GM12873 (cell line): ENCODE measurements at regions not wholly inside any gene's neighbourhood (a gene's known extent, or its start where the extent isn't known, plus 50 kb on each side); places are given as distances from the start of the nearest gene placed in this dataset.

Source experiments
- TF ChIP-seq, protein P1 (sequence below): IDR thresholded peaks from 2 replicates; pipeline ENCODE4 v1.5.1; 2012; ENCODE audit warnings: low read depth, mild to moderate bottlenecking, moderate library complexity, low read length, control low read depth; ENCODE audit not compliant: insufficient read depth; ENCODE audit errors: missing control alignments

DNA sequence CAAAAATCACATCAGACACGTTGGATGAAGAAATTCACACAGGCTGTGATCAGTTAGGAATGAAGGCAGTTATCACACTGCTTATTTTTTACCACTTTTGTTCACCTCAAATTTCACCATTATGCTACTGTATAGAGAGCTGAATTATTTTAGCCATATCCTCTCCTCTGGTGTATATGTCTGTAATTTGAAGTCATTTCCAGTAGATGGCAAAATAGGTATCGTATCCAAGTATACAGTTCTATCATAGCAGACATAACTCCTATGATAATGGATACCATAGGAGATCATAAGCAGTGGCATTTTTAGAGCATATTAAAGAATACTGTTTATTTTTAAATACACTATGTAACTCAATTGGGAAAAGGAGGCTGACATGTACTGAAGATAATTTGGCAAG is 909.7 kb downstream of the DNAJB9 start:
- TF ChIP-seq, protein P1, sequence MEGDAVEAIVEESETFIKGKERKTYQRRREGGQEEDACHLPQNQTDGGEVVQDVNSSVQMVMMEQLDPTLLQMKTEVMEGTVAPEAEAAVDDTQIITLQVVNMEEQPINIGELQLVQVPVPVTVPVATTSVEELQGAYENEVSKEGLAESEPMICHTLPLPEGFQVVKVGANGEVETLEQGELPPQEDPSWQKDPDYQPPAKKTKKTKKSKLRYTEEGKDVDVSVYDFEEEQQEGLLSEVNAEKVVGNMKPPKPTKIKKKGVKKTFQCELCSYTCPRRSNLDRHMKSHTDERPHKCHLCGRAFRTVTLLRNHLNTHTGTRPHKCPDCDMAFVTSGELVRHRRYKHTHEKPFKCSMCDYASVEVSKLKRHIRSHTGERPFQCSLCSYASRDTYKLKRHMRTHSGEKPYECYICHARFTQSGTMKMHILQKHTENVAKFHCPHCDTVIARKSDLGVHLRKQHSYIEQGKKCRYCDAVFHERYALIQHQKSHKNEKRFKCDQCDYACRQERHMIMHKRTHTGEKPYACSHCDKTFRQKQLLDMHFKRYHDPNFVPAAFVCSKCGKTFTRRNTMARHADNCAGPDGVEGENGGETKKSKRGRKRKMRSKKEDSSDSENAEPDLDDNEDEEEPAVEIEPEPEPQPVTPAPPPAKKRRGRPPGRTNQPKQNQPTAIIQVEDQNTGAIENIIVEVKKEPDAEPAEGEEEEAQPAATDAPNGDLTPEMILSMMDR: no peak

DNA sequence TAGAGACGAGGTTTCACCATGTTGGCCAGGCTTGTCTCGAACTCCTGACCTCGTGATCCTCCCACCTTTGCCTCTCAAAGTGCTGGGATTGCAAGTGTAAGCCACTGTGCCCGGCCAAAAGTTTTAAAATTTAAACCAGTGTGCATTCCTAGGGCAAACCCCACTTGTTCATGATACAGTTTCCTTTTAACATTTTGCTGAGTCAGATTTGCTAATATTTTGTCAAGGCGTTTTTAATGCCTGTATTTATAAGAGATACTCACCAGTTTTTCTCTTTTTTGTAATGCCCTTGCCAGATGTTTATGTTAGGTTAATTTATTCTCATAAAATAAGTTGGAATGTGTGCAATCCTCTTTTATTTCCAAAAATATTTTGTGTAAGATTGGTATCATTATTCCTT is 927.4 kb downstream of the DNAJB9 start:
- TF ChIP-seq, protein P1: no peak

DNA sequence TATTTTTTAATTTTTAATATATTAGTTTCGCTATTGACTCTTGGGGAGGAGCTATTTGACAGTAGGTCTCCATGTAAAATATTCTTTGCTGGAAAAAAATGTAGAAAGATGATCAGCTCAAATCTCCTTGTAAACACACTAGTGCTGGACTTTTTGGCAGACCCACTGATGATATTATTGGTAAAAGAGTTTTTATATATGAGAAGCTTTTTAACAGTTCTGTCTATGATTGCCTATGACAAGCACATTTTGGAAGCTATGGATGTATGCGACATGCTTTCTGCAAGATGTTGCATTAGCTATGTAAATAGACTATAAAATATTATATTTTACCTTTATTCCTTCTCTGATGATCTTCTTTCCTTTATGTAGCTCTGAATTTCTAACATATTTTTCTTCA is 928.5 kb downstream of the DNAJB9 start:
- TF ChIP-seq, protein P1: no peak

DNA sequence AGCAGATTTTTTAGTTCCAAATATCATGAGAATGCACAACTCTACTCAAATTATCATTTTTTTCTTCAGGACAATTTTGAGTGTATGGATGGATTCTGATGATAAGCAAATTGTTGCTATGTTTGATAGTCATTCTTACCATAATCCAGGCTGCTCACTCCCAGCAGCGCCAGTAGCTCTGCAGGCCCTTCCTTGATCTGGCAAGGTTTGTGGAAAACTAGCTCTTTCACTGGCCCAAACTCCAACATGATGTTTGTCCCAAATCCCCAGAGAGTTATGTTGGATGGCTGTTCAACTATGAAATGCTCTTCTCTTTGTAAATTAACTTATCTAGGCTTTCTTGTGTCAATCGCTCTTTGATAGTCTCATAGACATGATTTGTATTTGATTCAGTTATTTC is 933.7 kb downstream of the DNAJB9 start:
- TF ChIP-seq, protein P1: no peak

DNA sequence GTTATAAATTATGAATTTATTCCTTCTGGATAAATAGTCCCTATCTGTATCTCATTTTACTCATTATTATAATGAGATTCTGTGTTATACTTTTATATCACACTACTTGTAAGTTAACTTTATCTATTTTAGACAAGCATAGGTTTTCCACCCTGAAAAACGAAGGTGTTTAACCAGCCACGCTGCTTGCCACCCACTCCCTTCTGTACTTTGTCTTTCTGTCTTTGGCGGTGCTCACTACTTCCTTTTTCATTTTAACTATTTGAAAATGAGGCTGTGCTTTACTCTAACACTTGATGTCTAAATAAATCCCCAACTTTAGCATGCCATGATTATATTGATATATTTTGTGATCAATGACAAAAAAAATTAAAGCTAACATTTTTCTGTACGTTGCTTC is 952.9 kb downstream of the DNAJB9 start:
- TF ChIP-seq, protein P1: no peak

DNA sequence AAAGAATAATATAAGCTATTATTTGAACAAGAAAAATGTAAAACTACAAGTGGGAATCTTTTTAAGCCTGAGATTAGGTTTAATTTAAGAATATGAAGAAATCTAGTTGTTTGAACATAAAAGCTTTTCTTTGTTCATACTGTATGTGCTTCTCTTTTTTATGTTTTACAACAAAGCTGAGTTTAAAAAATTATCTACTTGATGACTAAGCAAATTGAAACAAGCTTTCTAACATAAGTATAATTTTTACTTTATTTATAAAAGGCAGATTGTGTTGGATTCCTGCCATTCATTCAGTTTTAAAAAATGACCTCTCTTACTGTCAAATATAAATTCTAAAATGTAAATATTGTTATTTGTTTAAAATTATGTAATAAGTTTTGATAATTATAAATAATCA is 958.2 kb downstream of the DNAJB9 start:
- TF ChIP-seq, protein P1: no peak

DNA sequence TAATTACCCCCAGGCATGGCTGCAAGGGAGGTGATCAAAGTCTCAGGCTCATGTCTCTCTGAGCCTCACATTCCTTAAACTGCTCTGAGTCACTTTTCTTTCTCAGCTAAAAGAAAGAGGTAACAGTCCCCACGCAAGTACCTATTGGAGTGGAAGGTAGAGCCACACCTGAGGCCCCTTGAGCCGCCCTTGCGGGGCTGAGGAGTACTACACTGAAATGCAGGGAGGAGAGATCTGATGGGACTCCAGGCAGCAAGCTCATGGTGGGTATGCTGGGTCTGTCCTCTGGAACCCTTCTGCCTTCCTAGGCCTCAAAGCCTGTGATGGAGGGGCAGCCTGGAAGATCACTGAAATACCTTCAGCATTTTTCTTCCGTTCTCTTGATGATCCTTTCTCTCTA is 960.0 kb downstream of the DNAJB9 start:
- TF ChIP-seq, protein P1: no peak
